GM21786 (cell line): ENCODE measurements at regions not wholly inside any gene's neighbourhood (a gene's known extent, or its start where the extent isn't known, plus 50 kb on each side); places are given as distances from the start of the nearest gene placed in this dataset.
"Not testable (repeated sequence)": the region's sequence is repeated elsewhere in the genome, so short reads cannot be mapped to it uniquely, and the experiment has no call there.

ENCODE experiments used
- ATAC-seq: cut with Tn5 transposase; IDR thresholded peaks from one replicate; pipeline ENCODE4 v1.9.1; 2021; ENCODE audit not compliant: unreplicated experiment

DNA sequence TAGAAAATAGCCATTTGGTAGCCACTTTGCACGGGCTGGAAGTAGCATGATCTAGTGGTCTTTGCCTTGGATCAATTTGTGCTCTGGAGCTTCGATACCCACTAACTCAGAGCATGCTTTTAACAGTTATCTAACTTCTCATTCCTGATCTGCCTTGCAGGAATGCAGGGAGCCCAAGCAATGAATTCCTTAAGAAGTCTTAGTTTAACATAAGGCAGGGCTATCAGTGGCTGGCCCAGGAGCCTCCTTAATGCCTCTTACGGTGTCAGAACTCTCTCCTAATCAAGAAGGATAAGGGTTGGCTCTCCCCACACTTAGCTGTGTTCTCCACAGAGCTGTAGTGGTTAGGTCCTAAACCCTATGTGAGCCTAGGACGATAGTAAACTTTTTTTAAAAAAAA is 95.8 kb upstream of the TBCA start:
- no peak for ATAC-seq

DNA sequence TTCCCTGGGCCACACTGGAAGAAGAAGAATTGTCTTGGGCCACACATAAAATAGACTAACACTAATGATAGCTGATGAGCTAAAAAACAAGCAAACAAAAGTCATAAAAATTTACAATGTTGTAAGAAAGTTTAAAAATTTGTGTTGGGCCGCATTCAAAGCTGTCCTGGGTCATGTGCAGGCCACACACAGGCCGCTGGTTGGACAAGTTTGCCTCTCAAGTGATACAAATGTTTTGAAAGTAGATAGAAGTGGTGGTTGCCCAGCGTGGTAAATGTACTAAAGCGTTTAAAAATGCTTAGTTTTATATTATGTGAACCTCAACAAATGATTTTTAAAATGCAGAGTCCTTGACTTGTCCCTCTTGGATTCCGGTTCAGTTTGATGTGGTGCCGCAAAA is 94.9 kb upstream of the TBCA start:
- ATAC-seq: no peak

DNA sequence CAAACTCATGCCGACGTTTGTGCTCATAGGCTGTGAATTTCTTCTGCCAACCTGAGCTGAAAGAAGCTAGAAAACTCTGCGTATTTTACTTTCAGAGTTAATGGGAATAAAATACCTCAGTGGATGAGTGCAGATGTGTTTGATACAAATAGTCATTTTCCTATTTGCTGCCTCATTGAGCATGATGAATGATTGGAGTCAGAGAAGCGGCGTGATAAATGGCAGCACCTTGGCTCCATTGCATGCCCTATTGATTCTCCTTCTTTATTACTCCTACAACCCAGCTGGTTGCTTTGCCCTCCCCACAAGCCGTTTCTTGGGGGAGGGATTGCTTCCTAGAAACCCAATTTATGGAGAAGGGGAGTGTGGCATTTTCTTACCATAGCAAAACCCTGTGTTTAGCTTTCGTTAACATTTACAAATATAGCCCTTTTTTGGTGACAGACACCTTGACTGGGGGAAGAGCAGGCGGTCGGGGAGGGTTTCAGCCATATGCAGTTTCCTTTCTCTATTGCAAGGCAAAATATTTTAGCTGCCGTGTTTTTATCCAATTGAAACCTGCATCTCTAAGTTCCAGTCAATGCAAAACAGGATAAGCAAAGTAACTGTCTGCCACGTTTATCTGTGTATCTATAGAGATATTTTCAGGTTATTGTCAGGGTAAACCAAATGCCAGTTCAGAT is 93.1 kb upstream of the TBCA start:
- no peak for ATAC-seq

DNA sequence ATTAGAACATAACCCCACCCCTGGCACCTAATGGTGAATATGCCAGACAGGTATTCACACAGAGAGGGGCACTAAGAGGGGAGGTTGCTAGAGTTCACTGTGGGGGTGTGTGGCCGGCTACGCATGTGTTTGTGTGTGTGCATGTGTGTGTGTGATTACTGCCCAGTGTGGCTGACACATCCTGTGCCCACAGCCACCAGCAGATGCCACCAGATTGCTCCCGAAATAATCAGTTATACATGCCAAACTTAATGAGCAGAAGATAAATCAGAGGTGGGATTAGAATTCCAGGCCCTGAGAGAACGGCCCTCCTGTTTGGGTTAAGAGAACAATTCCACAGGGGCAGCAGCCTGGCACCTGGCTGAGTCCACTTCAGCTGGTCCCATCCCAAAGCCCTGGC is 91.8 kb upstream of the TBCA start:
- ATAC-seq: no peak

DNA sequence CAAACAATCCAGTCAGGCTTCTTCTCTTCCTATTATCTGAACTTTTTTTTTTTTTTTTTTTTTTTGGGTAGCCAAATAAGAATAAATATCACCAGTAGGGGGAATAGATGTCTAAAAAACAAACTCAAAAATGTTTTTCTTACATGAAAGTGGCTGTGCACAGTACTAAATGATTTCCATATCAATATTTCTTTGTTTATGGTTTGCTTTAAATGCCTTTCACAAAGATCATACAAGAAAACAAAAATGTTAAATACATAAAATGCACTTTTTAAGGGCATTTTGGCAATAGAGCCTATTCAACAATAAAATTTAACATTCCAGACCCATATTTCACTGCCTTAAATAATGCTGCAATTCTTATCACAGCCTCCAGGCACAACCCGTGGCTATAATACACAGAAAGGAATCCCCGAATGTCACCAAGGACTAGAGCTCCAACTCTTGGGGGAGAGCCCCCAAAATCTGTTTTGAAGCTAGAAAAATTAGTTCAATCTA is 91.1 kb upstream of the TBCA start:
- no peak for ATAC-seq

DNA sequence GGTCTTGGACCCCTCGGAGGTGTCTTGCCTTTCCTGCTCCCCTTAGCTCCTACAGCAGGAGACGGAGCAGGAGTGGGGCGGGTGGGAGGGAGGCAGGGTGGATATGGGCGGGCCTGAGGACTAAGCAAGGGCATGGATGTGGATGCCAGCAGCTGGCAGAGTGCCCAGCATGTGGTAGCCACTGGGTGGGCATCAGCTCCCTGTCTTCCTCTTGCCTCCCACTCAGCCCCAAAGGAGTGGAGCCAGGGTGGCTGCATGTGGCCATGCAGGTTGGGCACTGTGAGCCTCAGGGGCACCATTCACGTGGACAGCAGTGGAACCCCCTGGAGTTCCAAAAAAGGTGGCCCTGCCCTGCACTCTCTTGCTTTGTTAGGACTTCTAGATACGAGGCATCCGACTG is 90.1 kb upstream of the TBCA start:
- ATAC-seq: no peak

DNA sequence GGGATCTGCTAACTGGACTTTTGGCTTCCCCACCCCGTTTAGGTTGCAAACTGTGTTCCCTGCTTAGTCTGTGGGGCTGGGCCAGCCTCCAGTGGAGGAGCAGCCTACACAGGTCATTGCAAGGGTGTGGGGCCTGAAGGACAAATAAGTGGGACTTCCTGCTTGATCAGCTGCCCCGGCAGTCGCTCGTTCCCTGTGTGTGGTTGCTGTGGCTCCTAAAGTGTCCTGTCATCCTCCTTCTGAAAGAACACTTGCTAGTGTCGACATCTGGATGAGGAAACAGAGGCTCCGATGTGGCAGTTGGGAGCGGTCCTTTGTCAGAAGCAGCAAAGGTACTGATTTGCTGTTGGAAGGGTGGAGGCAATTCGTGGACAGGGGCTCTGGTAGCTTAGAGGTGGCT is 88.9 kb upstream of the TBCA start:
- ATAC-seq: no peak

DNA sequence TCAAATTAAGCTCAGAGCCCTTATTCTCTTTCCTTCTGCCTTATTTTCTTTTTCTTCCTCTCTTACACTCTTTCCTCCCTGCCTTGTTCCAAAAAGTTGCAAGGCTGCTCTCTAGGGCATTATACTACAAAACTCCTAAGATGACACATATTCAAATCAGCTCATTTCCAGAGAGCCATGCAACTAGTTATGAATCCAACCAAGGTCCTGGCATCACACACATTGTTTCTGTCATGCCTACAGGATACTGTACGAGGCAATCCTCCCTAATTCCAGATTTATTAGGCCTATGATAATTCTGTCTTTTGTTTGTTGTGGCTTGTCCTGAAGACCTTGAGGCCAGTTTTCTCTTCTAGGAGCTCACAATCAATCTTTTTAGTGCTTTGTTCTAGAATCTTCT is 87.0 kb upstream of the TBCA start:
- ATAC-seq: no peak

DNA sequence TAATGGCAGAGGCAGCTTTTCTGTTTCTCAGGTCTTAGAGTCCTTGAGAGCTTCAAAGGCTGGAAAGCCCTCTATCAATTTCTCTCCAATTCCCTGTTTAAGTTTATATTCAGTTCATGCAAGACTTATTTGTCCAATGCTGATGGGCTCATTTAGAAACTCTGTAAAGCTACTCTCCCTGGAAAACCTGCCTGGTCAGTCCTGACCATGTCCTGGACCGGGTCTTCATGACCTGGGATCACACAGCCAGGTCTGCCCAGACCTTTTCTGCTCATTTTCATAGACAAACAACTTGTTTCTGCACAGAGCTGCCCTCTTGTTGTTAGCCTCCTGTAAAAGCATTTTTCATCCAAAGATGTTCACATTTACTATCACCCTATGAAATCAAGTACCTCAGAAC is 85.4 kb upstream of the TBCA start:
- no peak for ATAC-seq

DNA sequence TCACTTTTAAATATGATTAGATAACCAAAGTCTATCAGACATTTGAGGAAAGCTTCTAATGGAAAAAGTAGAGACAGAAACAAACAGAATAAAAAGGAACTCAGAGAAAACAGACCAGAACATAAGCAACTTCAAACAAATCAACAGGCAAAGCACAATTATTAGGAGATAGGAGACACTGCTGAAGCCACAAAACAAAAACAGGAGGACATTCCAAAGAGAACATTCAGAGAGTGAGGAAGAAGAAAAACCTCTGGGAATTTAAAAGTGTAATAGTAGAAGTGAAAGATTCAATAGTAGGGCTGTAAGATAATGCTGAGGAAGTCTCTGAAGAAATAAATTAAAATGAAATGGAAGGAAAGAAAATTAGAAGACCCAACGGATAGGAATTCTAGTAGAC is 83.2 kb upstream of the TBCA start:
- ATAC-seq: no peak

DNA sequence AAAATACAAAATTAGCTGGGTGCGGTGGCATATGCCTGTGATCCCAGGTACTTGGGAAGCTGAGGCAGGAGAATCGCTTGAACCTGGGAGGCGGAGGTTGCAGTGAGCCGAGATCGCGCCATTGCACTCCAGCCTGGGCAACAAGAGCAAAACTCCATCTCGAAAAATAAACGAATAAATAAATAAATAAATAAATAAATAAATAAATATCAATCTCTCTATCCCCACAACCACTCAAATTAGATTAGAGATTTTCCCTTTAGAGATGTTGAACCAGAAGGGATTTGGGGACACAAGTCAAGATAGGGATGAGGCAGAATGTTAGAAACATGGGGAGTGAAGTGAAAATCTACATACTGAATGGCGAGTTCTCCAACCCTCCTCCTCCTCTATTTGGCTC is 82.5 kb upstream of the TBCA start:
- ATAC-seq: not testable (repeated sequence)

DNA sequence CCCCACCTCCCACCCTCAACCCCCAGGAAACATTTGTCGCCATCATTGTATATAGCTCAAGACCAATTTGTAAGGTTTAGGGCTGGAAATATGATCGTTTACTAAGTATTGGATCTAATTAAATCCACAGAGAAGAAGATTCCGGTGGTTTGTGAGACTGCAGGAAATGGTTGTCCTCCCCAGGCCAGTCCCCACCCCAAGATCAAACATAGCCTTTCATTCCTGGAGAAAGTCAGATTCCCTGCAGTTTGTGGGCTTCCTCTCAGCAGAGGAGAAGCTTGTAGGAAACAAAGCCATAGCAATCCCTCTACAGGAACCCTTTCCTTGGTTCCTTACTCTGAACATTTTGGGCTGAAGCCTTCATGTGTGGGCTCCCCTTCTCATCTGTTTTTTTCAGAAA is 79.2 kb upstream of the TBCA start:
- ATAC-seq: no peak

DNA sequence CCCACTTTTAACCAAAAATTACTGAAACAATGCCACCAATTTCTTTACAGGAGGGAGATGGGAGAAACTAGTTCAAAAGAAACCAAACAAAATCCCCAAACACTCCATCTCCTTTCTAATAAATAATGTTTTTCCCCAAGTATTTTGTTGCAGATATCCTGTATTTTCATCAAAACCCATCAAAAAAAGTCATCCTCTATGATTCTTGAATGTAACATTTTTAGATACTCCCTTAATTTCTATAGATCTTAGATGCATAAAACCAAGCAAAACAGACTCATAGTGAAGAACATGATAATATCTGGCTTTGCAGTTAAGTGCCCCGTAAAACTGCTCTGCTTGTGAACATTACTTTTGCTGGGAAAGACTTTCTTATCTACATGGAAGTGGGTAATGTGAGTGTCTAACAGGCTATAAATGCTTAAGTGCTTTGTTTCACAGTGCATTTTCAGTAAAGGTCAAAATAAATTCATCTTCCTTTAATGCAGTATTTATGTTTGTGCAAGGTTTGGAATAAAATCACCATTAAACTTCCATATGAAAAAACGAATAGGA is 77.3 kb upstream of the TBCA start:
- ATAC-seq: no peak

DNA sequence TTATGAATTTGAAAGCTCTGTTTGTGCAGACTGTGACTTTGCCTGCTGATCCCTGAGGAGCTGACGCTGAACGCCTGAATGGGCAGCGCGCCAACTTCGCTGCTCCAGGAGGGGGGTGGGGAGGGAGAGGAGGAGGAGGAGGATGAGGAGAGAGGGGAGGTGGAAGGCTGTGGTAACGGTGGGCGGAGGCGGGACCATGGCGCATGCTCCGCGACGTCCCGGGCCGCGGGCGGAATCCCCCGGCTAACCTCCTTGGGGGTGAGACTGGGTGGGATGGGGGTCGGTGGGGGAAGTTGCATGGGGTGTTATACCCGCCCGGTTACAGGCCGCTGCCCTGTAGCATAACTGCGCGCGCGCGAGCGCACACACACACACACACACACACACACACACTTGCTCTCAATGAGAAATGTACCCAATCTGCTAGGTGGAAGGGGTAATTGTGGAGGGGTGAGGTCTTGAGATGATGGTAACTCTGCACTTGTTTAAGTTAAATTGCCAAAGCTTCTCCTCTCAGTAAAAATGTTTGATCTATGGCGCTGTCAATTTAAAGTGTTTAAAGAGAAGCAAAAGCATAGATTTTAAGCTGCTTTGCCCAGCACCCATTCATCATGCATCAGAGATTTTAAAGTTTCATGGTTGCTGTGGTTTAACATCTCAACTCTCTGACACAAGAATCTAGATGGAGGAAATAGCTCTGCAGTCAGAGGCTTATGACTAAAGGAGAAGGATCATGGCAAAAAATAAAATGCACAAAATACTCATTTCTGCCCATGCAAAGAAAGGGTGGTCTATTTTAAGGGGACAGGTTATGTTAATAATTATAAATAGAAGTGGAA is 76.6 kb upstream of the TBCA start:
- ATAC-seq: peak; percentile 81

DNA sequence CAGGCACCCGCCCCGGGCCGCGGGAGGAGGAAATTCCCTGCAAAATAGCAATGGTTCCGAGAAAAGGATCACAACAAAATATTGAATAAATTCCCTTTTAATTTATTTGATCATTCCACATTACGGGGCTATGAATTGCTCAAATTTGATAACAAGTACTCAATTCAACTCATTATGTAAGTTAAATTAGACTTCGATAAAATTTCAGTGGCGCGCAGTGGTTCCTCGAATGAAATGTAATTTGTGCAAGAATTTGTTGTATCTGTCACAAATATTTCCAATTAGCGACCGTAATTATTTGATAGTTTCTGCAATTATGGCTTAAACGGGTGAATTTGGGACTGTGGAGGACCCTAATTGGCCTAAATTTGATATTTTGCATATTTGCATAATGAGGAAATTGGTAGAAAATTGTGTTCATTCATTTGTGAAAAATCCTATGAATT is 76.0 kb upstream of the TBCA start:
- no peak for ATAC-seq

DNA sequence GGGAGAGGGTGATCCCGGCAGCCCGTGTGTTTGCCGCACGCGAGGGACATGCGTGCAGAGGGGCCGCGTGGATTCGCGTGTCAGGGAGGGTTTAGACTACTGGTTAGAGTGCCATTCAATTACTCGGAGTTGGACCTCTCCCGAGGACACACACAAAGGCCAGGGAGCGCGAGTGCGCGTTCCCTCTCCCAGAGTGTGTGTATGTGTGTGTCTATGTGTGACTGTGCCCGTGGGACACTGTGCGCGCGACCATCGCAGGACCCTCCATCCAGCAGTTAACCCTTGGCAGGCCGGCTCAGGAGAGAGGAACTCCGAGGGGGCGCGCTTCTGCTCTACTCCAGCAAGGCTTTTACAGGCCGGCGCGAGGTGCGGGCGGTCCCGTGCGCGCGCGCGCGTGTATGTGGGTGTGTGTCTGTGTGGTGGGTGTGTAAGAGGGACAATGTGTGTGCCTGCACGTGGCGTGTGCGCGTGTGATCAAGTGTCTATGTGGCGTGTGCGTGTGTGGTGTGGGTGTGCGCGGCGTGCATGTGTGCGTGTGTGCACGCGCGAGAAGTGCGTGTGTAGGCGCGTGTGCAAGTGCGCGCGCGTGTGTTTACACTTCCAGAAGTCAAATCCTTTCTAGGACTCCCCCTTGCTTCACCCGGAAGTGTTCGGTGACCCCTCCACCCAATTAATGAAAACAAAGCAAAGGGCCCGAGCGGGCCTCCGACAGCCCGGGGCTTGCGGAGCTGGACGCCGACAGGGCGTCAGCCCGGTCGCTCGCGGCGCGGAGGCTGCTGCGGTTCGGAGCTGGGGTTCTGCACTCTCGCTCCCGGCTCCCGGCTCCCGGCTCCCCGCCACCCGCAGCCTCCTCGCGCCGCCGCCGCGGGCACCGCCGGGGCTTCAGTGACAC is 75.3 kb upstream of the TBCA start:
- no peak for ATAC-seq

DNA sequence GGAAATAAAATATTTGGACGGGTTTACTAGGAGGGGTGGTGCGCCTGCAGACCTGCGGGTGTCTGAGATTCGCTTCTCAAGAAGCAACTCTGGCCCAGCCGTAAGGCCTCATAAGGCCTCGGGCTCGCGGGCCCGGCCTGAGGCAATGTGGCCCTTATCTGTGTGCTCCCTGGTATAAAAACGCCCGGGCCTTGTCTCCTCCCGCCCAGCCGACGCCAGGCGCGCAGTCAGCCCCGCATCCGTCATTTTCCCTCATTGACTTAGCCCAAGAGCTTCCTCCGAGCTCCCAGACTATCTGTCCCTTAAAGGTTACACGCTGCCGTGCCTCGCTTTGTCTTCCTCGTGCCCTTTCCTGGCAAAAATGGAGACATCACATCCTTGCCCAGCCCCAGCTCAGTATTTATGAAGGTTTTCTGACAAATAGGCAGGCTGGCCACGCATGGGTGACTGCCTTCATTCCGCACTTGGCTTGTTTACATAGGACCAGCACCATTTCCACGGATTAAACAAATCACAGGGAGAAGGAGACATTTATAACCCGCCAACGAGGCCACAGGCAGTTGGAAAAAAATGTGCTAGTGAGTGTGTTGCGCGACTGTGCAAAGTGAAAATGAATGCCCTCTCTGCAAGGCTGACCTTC is 74.5 kb upstream of the TBCA start:
- ATAC-seq: no peak

DNA sequence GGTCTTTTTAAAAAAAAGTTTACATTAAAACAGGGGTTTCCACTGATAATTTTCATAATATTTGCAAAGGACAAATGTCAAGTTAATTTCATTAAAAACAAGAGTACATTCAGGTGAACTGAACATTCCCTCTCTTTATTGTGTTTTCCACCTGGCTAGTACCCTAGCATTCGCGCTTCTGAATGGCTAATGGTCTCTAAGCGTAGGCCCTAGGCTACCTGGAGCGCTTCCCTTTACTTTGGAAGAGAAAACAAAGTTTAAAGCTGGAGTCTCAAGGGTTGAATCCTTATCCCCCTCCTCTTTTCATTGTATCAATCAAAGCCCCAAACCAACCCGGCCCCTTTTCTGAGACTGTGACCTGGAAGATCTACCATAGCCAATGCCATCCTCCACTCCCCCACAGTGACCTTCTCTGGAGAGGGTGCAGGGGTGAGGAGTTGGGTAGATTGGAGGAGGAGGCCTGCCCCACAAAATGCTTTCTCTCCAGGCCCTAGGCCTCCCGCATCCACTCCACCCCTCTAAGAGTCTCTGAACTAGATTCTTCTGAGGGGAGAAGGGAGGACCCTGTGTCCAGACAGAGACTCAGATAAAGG is 73.3 kb upstream of the TBCA start:
- no peak for ATAC-seq

DNA sequence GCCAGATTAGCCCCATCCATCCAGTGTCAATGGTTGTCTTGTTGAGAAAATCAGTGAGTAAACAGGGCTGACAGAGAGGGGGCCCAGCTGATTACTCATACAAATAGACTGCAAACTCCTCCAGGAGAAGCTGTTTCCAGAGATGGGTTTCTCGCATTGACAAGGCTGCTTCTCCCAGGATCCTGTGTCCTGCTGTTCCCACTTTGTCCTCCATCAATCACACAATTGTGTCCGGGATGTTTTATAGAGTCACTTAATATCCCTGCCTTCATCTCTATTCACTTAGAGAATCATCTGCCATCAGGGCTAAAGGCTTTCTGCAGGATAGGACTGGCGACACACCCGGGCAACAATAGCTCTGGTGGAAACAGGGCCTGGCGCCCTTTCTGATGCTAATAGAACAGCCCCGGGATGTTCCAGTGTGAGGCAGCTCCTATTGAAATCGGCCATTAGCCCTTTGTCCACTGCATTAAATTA is 71.7 kb upstream of the TBCA start:
- ATAC-seq: no peak

DNA sequence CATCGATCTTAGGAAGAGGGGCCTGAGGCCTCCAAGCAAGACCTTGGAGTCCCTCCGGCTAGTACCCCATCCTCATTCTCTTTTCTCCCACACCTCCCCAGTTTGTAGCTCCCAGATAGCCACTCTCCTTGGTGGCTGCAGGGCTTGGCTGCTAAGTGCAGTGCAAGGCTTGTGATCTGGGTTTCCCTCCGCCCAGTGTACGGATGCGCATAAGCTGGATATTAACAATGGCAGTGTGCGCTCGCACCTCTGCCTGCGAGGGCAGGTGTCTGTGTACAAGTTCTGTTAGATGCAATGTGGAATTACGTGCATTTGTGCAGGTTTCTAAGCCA is 71.0 kb upstream of the TBCA start:
- no peak for ATAC-seq
